C4-2B (cell line): ENCODE measurements at regions not wholly inside any gene's neighbourhood (a gene's known extent, or its start where the extent isn't known, plus 50 kb on each side); places are given as distances from the start of the nearest gene placed in this dataset.

Source experiments
- ZFX ChIP-seq: fragments of 450-650 bp; IDR thresholded peaks from 2 replicates; pipeline ENCODE4 v1.6.1; 2017
- TF ChIP-seq, protein P1 (sequence below): fragments of 450-650 bp; conservative IDR thresholded peaks from 2 replicates; pipeline ENCODE4 v1.5.1; 2017; ENCODE audit warnings: mild to moderate bottlenecking

DNA sequence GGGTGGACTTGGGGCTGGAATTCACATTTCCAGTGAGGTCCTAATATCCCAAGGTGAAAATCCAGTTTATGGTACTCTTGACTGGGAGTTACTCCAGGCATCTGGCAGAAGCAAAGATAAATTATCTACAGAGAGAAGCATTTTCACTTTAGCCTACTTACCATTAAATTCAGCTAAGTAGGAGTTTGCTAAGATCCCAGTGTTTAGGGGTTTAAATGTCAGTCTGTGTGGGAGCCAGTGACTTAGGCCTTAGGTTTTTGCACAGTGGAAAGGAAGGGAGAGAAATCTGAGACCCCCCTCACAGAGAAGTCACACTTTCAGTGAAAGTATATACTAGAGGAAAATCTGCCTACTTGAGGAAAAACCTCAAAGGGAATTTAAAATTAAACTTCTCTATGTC lies 134.2 kb downstream of the IQUB start:
- TF ChIP-seq, protein P1, sequence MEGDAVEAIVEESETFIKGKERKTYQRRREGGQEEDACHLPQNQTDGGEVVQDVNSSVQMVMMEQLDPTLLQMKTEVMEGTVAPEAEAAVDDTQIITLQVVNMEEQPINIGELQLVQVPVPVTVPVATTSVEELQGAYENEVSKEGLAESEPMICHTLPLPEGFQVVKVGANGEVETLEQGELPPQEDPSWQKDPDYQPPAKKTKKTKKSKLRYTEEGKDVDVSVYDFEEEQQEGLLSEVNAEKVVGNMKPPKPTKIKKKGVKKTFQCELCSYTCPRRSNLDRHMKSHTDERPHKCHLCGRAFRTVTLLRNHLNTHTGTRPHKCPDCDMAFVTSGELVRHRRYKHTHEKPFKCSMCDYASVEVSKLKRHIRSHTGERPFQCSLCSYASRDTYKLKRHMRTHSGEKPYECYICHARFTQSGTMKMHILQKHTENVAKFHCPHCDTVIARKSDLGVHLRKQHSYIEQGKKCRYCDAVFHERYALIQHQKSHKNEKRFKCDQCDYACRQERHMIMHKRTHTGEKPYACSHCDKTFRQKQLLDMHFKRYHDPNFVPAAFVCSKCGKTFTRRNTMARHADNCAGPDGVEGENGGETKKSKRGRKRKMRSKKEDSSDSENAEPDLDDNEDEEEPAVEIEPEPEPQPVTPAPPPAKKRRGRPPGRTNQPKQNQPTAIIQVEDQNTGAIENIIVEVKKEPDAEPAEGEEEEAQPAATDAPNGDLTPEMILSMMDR, result no peak
- TF ChIP-seq ZFX, result no peak
